HUES64 (cell line): ENCODE measurements at regions not wholly inside any gene's neighbourhood (a gene's known extent, or its start where the extent isn't known, plus 50 kb on each side); places are given as distances from the start of the nearest gene placed in this dataset.

Experiments
- H3K27ac ChIP-seq: 2 replicates; pipeline ENCODE4 v1.7.0; 2013; ENCODE audit warnings: low read depth, low read length, inconsistent platforms
- H3K27me3 ChIP-seq: 2 replicates; pipeline ENCODE4 v1.6.1; 2013; ENCODE audit warnings: mild to moderate bottlenecking, low read length; ENCODE audit not compliant: insufficient read depth
- H3K36me3 ChIP-seq: 2 replicates; pipeline ENCODE4 v1.6.1; 2013; ENCODE audit warnings: mild to moderate bottlenecking, low read length; ENCODE audit not compliant: insufficient read depth
- H3K4me1 ChIP-seq: 2 replicates; pipeline ENCODE4 v1.6.1; 2013; ENCODE audit warnings: mild to moderate bottlenecking, low read length, moderate library complexity; ENCODE audit not compliant: insufficient read depth
- H3K4me3 ChIP-seq: 2 replicates; pipeline ENCODE4 v1.5.1; 2013; ENCODE audit warnings: mild to moderate bottlenecking, low read length, moderate library complexity
- H3K9ac ChIP-seq: 2 replicates; pipeline ENCODE4 v1.6.1; 2013; ENCODE audit warnings: mild to moderate bottlenecking, low read depth, low read length
- H3K9me3 ChIP-seq: 2 replicates; pipeline ENCODE4 v1.6.1; 2013; ENCODE audit warnings: low read depth, low read length; ENCODE audit not compliant: insufficient read depth
- WGBS: fragments of 150-250, 120-280 bp; methylation state at CpG from one replicate; pipeline ENCODE4 v1.1.7; 2013; ENCODE audit warnings: missing lambda C conversion rate; 5-methylcytosine and 5-hydroxymethylcytosine counted together

DNA sequence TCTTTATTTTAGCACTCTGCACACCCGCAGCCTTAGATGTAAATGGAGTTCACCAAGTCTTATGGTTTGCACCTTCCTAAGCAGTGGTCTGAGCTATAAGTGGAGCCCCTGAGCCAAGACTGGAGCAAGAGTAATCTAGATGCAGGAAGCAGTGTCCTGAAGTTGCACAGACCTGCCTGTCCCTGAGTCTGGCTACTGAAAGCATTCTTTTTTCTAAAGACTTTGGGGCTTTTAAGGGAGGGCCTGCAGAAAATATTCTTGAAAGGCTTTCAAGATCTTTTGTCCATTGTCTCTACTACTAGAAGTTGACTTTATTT lies 389.7 kb downstream of the KDM5D start:
- WGBS, result 94% methylated on average over 1 of the region's 1 CpG

DNA sequence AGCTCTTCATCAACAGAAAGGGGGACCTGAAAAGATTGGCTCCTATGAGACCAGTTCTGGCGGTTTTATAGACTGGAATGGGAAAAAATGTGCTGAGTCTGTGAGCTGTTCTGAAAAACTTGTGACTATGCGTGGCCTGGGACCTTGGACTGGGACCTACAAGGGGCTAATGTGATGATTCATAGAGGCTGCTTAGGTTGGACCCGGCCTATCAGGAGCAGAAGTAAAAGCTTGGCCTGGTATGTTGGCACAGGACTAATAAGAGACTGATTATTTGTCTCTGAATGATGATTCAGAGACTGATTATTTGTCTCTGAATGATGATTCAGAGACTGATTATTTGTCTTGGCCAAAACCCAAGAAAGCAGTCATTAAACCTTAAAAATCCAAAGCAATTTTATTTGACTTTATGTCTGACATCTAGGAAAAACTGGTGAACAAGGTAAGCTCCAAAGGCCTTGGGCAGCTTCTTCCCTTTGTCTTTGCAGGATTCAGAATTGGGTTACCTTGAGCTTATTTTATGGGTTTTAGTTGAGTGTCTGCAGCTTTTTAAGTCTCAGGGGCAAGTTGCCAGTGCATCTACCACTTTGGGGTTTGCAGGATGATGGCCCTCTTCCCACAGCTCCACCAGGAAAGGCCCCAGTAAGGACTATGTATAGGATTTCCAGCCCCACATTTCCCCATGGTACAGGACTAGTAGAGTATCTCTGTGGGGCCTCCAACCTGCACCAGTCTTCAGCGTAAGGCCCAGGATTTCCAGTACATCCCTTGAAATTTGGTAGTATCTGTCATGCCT lies 390.3 kb downstream of the KDM5D start:
- Histone ChIP-seq H3K9me3 (no peaks in the 10 kb centered on the region), H3K9ac (no peak overlapping the region), H3K27me3 (no peaks in the 10 kb centered on the region), H3K27ac (no peak overlapping the region), H3K4me1 (no peaks in the 10 kb centered on the region), H3K36me3 (no peaks in the 10 kb centered on the region), H3K4me3 (no peak overlapping the region)
- WGBS, result 93% methylated on average over 4 of the region's 4 CpGs

More for the DNA sequence above, 389.7 kb downstream of the KDM5D start:
- Histone ChIP-seq H3K4me1 (no peaks in the 10 kb centered on the region), H3K4me3 (no peak overlapping the region), H3K36me3 (no peaks in the 10 kb centered on the region), H3K27me3 (no peaks in the 10 kb centered on the region), H3K27ac (no peak overlapping the region), H3K9ac (no peak overlapping the region), H3K9me3 (no peaks in the 10 kb centered on the region)

DNA sequence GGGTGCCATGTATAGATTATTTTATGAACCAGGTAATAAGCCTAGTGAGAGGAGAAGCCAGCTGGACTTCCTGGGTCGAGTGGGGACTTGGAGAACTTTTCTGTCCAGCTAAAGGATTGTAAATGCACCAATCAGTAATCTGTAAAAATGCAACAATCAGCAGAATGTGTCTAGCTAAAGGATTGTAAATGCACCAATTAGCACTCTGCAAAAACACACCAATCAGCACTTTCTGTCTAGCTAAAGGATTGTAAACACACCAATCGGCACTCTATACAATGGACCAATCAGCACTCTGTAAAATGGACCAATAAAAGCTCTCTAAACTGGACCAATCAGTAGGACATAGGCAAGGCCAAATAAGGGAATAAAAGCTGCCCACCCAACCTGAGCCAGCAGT lies 392.9 kb downstream of the KDM5D start:
- no peaks in the 10 kb centered on the region for H3K27me3 ChIP-seq
- 88% methylated on average over 2 of the region's 2 CpGs for WGBS
- H3K9me3 ChIP-seq, result no peaks in the 10 kb centered on the region
- no peak overlapping the region for H3K9ac ChIP-seq
- no peaks in the 10 kb centered on the region for H3K36me3 ChIP-seq
- no peak overlapping the region for H3K27ac ChIP-seq
- no peak overlapping the region for H3K4me3 ChIP-seq
- no peaks in the 10 kb centered on the region for H3K4me1 ChIP-seq

DNA sequence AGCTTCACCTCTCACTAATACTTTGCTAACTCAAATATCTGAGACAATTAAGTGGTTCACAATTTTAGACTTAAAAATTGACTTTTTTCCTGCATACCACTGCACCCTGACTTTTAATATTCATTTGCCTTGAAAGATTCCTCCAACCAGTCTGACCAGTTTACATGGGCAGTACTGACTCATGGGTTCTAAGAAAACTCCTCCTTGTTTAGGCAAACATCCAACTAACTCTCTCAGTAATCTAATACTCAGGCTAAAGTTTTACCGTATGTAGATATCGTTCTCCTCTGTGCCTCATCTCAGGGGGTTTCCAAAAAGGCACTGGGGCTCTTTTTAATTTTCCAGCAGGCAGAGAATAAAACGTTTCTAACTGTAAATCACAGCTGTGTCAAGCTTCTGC lies 422.8 kb downstream of the KDM5D start:
- 92% methylated on average over 3 of the region's 3 CpGs for WGBS
- no peaks in the 10 kb centered on the region for H3K4me1 ChIP-seq
- H3K9me3 ChIP-seq, result peaks cover 12% of the 10 kb centered on the region; the same call in 1 of the 2 replicates
- H3K9ac ChIP-seq, result no peak overlapping the region
- H3K36me3 ChIP-seq, result no peaks in the 10 kb centered on the region
- no peaks in the 10 kb centered on the region for H3K27me3 ChIP-seq
- no peak overlapping the region for H3K4me3 ChIP-seq
- H3K27ac ChIP-seq, result no peak overlapping the region

DNA sequence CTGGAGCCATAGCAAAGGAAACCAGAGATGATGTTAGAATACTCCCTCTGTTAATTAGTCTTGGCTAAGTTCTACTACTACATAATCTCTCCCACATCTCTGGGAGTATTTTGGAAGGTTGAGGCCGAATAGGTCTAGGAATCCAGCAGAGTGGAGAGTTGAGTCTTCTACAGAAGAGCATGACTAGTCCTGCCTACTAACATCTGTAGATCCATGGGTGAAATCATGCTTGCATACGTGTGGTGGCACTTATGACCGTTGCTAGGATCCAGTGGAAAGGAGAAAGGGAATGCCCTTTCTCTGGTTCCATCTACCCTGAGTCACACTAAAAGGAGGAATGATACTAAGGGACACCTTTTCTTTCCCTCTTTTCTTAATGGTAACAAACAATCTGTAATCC lies 425.4 kb downstream of the KDM5D start:
- Histone ChIP-seq H3K36me3 (no peaks in the 10 kb centered on the region), H3K27ac (no peak overlapping the region), H3K9me3 (peaks cover 12% of the 10 kb centered on the region; the same call in 1 of the 2 replicates), H3K9ac (no peak overlapping the region), H3K4me1 (no peaks in the 10 kb centered on the region), H3K27me3 (no peaks in the 10 kb centered on the region), H3K4me3 (no peak overlapping the region)
- 96% methylated on average over 3 of the region's 3 CpGs for WGBS

DNA sequence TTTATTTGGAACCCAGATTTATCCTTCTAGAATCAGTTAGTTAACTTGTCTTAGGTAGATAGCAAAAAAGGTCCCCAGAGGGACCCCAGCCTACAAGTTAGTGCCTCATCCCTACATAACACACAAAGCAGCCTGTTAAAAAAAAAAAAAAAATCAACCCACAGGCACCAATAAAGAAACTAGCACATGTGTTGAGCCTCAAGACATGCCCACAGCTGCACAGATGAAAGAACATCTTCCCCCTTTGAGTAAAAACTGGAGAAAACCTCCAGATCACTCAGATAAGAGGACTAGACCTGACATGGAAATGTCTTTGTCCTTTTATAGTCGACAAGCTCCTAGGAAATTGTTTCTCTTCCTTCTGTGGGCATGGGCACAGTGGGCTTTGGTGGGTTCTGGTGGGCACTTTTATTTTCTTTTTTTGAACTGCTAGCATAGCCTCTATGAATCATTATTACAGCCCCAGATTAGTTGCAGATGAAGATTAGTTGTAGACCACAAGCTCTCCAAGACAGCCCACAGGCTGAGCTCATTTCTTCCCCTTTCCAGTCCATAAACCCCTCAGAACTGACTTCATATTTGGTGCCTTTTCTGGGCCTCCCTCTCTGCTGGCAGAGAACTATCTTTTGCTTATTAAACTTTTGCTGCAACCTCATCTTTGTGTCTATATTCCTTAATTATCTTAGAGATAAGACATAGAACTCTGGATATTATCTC lies 427.1 kb downstream of the KDM5D start:
- Histone ChIP-seq H3K4me3 (no peak overlapping the region), H3K27me3 (no peaks in the 10 kb centered on the region), H3K36me3 (no peaks in the 10 kb centered on the region), H3K9ac (no peak overlapping the region), H3K27ac (no peak overlapping the region), H3K4me1 (no peaks in the 10 kb centered on the region), H3K9me3 (peaks cover 12% of the 10 kb centered on the region; the same call in 1 of the 2 replicates)
- WGBS, result 100% methylated on average over 1 of the region's 1 CpG

DNA sequence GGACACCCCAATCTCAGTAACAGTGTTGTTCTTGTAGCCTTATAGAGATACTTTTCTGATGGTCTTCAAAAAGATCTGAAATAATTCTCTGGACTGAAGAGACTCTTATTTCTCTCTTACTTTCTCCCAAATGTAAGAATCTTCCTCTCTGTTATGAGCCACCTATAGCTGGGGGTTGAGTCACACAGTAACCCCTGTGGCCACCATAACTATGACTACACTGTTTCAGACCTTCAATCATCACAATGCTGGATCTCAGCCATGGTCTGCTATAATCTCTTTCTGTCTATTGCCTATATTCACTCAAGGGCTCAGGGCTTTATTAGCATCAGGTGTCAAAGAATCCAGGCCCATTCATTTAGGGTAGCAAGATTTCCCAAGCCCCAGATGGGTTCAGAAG lies 436.9 kb downstream of the KDM5D start:
- no peaks in the 10 kb centered on the region for H3K9me3 ChIP-seq
- no peak overlapping the region for H3K9ac ChIP-seq
- H3K36me3 ChIP-seq, result no peaks in the 10 kb centered on the region
- no peak overlapping the region for H3K27ac ChIP-seq
- H3K4me1 ChIP-seq, result no peaks in the 10 kb centered on the region
- no peaks in the 10 kb centered on the region for H3K27me3 ChIP-seq
- no peak overlapping the region for H3K4me3 ChIP-seq

DNA sequence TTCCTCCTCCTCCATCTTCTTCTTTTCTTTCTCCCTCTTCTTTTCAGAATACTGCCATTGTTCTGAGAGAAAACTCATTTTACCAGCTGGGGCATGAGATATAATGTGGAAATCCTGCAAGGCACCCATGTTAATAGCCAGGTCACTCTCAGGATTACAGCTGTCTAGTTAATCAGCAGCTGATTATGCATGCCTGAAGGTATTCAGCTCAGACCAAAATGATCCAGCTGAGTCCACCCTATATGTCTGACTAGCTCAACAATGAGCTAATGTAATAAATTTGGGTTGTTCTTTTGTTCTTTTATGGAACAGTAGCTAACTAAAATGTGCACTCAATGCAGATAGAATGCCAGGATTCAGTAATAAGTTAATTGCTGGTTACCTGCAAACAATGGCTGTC lies 441.4 kb downstream of the KDM5D start:
- H3K36me3 ChIP-seq, result no peaks in the 10 kb centered on the region
- H3K27me3 ChIP-seq, result no peaks in the 10 kb centered on the region
- H3K4me3 ChIP-seq, result no peak overlapping the region
- H3K27ac ChIP-seq, result no peak overlapping the region
- H3K9me3 ChIP-seq, result peaks cover 2% of the 10 kb centered on the region; the same call in 1 of the 2 replicates
- H3K4me1 ChIP-seq, result no peaks in the 10 kb centered on the region
- H3K9ac ChIP-seq, result no peak overlapping the region

DNA sequence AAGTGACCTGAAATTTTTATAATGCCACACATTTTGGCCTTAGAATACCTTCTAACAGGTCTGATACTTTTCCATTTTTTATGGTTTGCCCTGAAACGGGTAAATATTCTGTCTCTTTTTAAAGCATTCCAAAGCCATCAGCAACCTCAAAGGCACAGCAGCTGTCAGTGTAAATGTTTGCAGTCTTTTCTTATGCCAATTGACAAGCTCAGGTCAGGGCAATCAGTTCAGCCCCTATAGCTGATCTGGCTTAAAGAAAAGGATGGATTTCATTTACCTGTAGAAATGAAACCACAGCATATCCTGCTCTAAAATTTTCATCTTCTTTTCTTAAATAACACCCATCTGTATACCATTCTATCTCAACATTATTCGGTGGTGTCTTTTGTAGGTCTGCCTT lies 453.6 kb downstream of the KDM5D start:
- 6% methylated on average over 2 of the region's 2 CpGs for WGBS
- H3K27ac ChIP-seq, result no peak overlapping the region
- H3K27me3 ChIP-seq, result no peaks in the 10 kb centered on the region

DNA sequence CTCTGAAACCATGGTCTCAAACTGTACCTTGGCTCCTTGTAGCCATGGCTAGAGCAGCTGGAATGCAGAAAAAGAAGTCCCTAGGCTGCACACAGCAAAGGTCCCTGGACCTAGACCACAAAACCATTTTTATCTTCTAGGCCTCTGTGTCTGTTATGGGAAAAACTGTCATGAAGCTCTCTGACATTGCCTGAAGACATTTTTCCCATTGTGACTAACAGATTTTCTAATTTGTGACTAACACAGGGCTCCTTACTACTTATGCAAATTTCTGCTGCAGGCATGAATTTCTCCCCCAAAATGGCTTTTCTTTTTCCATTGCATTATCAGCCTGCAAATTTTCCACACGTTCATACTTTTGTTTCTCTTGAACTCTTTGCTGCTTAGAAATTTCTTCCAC lies 470.4 kb downstream of the KDM5D start:
- Histone ChIP-seq H3K27ac (no peak overlapping the region), H3K4me3 (no peak overlapping the region), H3K27me3 (no peaks in the 10 kb centered on the region), H3K4me1 (no peaks in the 10 kb centered on the region), H3K36me3 (no peaks in the 10 kb centered on the region), H3K9ac (no peak overlapping the region), H3K9me3 (no peaks in the 10 kb centered on the region)
- WGBS, result 81% methylated on average over 1 of the region's 1 CpG

More for the DNA sequence above, 453.6 kb downstream of the KDM5D start:
- Histone ChIP-seq H3K9me3 (no peaks in the 10 kb centered on the region), H3K36me3 (no peaks in the 10 kb centered on the region), H3K4me1 (peaks cover 21% of the 10 kb centered on the region), H3K4me3 (no peak overlapping the region), H3K9ac (no peak overlapping the region)

DNA sequence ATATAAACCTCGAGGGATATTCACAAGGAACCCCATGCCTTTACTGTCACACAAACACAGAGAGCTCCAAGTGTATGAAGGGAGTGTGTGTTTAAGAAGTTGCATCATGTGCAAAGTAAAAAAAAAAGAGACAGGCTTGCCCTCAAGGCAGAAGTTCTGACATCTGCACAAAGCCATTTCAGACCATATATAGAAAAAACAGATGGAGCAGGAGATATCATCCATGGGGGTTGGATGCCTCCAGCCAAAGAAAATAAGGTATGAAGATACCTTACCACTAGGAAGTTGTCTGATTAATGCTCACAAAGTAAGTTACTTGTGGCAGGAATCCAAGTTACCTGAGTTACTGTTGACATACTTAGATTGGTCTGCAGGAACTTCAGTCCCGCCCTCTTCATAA lies 476.2 kb downstream of the KDM5D start:
- Histone ChIP-seq H3K36me3 (no peaks in the 10 kb centered on the region), H3K4me1 (no peaks in the 10 kb centered on the region), H3K4me3 (no peak overlapping the region), H3K9ac (no peak overlapping the region), H3K27ac (no peak overlapping the region), H3K9me3 (no peaks in the 10 kb centered on the region), H3K27me3 (no peaks in the 10 kb centered on the region)
- WGBS, result 100% methylated on average over 1 of the region's 2 CpGs
